Peyer's patch (tissue), 4 donors: ENCODE measurements at regions not wholly inside any gene's neighbourhood (a gene's known extent, or its start where the extent isn't known, plus 50 kb on each side); places are given as distances from the start of the nearest gene placed in this dataset.

Experiments used
- POLR2A ChIP-seq, 2 donors: fragments of 450-650 bp; IDR thresholded peaks; one replicate each; pipeline ENCODE4 v1.5.1; 2017; ENCODE audit warnings: antibody characterized with exemption in 2 of 2, mild to moderate bottlenecking in 2 of 2, moderate library complexity in 2 of 2
- TF ChIP-seq, protein P1 (sequence below), 6 experiments: fragments of 450-650 bp in 4 of 6; fragments of 200-600 bp in 2 of 6; sonication (generic) in 1 of 6; IDR thresholded peaks; one replicate each; pipeline ENCODE4 v1.5.1; 2017 to 2019; ENCODE audit warnings: antibody characterized with exemption in 6 of 6, mild to moderate bottlenecking in 3 of 6, moderate library complexity in 1 of 6

DNA sequence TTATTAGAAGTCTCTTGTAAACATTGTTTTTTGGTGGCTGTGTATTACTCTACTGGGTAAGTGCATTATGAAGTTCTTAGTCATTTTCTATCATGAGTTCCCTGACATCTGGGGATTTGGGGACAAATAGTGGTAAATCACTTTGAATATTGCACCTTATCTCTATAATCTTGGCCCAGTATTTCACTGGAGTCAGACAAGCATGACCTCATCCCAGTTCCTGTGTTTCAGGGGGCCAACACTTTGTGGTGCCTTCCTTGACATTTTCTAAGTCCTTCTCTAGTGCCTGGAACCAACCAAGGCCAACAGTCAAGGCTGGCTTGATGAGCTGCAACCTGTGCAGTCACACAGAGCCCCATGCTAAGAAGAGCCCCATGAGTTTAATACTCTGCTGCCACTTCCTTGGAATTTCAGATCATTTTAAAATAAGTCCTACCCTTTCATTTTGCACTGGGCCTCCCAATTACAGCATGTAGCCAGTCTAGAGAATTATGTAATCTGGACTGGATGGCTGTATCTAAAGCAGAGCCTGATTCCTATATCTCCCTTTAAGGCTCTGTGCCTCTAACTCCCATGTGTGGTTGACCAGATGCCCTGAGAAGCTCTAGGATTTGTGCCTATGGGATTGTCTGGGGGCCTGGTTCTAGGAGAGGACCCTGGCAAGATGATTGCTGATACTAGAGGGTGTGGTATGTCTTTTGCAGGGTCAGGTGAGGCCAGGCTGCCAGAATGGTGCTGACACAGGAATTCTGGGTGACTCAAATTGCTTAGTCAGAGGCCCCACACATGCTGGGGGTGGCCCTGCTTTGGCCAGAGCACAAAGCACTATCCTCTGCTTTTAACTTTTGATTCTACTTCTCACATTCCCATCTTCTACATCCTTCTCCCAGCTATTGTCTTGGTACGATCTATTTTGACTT is 319.6 kb upstream of the TBC1D5 start:
- TF ChIP-seq, protein P1, sequence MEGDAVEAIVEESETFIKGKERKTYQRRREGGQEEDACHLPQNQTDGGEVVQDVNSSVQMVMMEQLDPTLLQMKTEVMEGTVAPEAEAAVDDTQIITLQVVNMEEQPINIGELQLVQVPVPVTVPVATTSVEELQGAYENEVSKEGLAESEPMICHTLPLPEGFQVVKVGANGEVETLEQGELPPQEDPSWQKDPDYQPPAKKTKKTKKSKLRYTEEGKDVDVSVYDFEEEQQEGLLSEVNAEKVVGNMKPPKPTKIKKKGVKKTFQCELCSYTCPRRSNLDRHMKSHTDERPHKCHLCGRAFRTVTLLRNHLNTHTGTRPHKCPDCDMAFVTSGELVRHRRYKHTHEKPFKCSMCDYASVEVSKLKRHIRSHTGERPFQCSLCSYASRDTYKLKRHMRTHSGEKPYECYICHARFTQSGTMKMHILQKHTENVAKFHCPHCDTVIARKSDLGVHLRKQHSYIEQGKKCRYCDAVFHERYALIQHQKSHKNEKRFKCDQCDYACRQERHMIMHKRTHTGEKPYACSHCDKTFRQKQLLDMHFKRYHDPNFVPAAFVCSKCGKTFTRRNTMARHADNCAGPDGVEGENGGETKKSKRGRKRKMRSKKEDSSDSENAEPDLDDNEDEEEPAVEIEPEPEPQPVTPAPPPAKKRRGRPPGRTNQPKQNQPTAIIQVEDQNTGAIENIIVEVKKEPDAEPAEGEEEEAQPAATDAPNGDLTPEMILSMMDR (IDR thresholded peaks at IDR 0.05) = no peak
- no peak for TF ChIP-seq POLR2A (IDR thresholded peaks at IDR 0.05)
